Islet precursor cell (in vitro differentiated cells): ENCODE measurements at regions not wholly inside any gene's neighbourhood (a gene's known extent, or its start where the extent isn't known, plus 50 kb on each side); places are given as distances from the start of the nearest gene placed in this dataset.

Experiments
- DNase-seq: peaks from one replicate; pipeline ENCODE4 v3.0.0-alpha.2; 2018

DNA sequence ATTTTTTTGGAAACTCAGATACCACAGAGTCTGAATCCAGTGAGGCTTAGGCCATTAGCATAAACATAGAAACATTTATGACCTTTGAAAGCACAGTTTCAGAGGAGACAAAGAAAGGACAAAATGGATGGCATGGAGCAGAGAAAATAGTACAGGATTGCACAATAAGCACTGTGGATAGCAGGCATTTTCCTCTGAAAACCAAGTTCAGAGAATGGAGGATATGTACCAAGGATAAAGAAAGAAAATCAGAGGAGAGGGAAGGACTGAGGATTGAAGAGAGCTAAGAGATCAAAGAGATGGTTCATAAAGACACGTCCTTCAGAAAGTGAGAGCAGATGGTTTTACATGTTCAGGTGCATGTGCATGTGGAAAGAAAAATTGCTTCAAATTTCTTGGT is 707.2 kb upstream of the CELF2 start:
- DNase-seq, result no peak

DNA sequence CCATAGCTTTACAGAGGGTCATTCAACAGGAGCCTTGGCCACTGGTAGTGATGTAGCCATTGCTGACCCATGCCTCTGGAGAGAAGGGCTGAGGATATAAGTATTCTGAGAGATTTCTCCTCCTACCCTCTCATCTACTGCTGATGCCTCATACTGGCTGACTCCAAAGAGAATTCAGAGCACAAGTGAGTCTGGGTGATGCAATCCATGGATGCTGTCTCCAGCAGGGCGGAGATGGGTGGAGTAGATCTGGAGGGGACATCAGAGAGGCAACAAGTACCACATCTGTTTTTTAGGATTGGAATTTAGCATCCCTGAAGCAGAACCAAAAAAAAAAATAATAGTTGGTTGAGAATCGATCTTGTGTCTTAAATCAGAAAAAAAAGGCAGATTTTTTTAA is 705.7 kb upstream of the CELF2 start:
- no peak for DNase-seq

DNA sequence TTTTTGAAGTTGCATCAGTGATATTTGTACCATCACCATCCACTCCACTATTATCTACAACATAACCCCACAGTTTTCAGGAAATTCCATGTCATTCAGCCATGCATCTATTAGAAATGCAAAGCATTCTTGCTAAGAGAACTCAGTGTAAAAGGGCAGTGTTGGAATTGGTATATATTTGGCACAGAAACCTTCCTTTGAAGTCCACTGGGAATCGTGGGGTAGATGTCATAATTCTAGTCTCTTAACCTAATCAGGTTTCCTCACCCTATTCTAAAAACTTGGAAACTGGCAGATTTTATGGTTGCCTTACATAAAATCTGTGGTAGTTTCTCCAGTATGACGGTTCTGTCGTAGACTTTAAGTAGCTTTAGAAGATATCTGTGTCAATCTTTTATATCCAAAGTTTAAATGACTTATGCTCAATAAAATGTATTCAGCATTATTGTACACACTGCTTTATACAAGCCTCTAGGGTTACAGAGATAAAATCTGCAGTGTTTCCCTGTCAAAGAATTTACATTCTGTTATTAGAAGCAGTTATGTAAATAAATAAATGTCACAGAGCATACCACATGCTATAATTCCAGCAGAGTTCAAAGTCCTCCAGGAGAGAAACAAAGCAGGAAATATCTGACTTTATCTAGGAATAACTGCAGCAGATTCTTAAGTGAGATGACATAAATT is 704.4 kb upstream of the CELF2 start:
- DNase-seq, result no peak

DNA sequence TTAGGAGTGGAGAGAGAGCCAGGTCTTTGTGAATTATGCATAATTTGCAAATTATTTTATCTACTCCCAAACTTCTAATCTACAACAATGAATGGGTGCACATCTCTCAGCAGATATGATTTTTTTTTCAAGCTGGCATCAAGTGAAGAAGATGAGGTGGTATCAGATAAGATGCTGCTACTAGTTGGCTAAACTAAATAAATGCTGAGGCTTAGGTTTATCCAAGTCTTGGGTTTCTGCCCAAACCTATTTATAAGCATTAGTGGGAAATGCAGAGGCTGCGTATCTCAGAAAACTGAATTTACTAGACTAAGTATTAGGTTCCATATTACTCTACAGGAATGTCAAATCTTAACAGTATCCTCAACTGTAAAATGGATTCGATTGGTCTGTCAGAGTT is 703.0 kb upstream of the CELF2 start:
- DNase-seq, result no peak

DNA sequence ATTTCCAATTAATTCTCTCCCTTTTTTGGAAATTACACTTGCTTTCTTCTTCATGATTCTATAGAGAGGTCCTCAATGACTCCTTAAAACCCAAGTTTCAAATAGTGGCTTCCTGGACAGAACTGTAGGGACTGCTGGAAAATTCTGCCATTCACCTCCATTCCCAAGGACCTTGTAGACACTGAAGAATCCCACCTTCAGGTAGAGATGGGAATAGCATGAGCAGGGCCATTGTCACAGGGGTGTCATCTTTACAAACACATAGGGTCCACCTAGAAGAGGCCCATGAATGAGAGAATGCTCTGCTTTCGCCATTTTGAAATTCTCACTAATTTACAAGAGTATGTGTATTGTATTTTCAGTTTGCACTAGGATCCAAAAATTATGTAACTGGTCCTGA is 701.7 kb upstream of the CELF2 start:
- no peak for DNase-seq

DNA sequence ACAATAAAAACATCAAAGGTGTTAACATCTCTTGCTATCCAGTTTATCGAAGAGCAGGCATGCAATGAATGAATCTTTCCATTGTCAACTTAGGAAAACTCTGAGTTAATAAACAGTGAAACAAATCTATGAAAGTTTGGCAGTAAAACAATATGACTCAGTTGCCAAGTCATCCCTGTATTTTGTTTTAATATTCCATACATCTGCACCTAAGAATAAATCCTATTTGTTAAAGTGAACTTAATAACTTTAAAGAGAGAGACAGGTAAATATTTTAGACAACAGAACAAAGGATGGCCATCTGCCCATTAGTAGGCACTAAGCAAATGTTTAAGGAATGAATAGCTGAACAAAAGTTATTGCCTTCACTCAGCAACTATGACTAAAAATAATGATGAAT is 700.5 kb upstream of the CELF2 start:
- no peak for DNase-seq

DNA sequence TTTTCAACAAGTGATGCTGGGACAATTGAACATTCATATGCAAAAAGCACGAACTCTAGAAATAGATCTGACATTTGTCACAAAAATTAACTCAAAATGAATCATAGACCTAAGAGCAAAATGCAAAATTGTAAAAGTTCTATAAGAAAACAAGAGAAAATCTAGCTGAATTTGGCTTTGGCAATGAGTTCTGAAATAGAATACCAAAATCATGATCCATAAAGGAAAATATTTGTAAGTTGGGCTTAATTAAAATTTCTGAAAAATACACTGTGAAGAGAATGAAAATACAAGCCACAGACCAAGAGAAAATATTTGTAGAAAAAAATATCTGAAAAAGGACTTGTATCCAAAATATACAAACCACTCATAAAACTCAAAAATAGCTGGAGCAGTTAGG is 698.8 kb upstream of the CELF2 start:
- no peak for DNase-seq

DNA sequence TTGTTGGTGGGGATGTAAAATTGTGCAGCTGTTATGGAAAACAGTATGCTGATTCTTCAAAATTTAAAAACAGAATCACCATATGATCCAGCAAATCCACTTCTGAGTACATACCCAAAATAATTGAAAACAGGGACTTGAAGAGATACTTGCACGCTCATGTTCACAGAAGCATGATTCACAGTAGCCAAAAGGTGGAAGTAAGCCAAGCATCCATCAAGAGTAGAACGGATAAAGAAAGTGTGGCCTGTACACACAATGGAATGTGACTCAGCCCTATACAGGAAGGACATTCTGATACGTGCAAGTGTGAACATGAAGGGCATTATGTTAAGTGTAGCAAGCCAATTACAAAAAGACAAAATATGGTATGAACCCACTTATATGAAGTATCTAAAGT is 696.7 kb upstream of the CELF2 start:
- DNase-seq, result no peak

DNA sequence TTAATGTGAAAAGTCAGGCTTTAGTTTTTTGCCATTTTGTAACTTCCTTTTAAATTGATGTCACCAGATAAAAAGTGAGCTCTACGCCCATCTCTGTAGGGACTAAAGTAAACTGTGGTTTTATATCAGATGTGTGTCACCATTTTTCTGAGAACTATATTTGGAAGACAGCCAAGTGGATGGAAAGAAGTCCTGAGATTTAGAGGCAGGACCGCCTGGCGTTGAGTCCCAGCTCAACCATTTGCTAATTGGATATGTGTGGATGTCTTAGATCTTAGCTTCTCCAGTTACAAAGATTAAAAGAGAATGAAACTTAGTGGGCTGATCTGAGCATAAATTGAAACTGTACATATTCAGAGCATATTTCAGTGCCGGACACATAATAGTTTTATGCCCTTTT is 691.6 kb upstream of the CELF2 start:
- DNase-seq, result no peak

DNA sequence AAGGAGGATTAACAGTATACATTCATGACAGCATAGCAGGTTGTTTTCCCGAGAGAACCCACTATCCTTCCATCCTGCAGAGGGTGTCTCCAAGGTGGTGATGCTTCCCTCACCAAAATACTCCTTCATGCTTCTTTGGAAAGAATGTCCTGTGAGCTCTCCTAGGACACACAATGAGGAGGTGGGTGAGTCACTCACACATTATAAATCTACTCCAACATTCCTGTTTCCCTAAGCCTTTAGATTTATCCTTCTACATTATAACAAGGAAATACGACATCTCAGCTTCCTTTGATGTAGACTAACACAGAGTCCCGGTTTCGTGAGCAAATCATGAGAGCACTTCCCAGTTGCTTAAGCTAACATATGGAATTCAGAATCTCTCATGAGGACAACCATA is 689.7 kb upstream of the CELF2 start:
- no peak for DNase-seq

DNA sequence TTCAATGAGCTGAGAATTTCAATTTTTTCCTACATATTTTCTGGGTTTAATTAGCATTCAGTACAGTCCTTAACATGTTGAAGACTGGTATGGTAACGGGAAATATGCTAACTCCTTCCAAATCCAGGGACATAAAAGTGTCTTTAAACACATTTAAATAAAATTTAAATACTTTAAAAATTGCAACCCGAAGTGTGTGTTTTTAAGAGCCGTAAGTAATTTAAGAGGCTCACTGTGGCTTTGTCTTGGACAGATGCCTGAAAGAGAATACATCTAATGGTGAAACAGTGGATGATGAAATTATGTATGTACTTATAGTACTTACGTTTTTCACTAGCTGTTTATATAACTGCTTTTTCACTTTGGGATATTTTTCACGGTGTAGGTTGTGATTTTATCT is 687.3 kb upstream of the CELF2 start:
- no peak for DNase-seq

DNA sequence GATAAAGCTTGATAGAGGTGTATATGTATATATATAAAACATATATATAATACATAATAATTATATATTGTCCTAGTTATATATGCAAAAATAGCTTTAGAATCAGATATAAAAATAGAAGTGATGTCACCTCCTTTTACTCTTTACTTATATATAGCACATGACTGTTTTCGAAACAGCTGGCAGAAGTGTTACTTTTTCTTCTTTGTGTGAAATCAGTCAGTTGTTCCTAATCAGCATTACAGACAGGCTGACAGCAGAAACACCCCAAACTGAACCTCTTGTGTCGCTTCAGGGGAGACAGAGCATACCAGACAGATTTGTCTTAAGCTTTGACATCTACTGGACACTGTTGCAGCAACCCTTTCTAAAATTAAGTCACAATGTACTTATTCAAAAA is 684.9 kb upstream of the CELF2 start:
- DNase-seq, result no peak

DNA sequence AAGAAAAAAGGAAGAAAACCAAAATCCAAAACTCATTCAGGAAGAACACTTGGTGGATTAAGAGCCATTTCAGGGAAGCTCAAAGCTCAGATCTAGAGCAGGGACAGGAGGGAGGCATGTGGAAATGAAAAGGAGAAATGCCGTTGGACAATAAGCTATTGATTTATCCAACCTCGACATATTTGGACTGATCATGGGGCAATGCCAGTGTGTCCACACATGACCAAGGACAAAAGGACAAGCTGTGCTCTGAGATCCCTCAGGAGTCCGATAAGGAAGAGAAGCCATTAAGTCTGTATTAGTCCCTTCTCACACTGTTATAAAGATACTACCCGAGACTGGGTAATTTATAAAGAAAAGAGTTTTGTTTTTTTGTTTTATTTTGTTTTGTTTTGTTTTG is 684.0 kb upstream of the CELF2 start:
- no peak for DNase-seq

DNA sequence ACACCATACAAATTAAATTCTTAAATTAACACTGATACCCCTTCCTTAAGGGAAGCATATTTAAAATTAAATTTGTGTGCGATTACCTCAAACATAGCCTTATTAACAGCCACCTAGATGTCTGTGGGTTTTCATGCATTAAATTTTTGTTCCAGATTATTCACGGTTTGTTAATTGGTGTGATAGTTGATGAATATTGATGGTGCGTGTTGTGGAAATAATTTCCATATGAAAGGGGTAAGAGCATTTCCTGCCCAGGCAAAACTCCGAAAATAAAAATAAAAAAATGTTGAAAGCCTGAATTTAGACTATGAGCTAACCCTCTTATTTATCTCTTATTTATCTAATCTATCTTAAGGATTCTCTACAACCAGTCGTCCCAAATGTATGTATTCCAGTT is 679.3 kb upstream of the CELF2 start:
- DNase-seq, result no peak

DNA sequence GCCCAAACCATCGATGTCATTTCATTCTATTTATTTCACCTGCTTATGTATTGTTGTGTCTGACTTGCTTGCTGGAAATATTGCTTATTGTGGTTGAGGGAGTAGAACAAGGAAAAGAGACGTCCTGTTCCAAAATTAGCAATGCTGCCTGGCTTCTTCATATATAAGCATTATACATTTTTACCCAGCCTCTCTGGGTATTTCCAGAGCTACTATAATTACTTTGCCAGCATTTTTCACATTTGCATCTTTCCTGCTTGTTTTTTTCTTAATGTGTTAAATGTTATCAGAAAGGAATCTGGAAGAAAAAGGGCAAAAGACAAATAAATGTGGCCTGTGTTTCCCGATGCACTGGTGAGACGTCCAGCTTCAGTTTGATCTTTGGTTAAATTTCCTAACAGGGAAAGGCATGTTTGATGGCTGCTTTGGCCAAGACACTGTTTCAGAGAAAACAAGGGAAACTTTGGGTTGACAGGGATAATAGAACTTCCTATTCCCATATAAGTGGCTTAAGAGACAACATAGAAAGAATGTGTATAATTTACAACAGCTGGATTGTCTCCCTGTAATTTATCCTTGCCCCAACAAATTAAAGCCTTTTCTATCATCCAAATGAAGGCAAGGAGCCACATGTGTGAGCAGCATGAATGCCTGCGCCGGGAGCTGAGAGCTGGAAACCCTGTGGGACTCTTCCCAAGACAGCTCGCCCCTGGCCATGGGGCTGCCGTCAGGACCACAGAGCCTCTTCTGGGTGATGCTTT is 671.1 kb upstream of the CELF2 start:
- DNase-seq, result no peak

DNA sequence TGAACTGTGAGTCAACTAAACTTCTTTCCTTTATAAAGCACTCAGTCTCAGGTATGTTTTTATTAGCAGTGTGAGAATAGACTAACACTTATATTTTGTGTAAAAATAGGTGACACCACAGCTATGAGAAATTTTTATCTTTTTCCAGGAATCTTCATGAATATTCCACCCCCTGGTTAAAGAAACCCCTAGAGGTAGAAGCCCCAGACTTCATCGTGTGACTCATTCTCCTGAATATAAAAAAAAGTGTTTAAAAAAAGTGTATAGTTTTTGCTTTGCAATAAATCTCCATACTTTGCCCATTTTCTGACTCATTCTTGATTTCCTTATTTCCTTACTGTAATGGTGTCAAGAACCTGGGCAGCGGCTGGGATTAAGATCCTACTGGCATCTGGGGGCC is 667.6 kb upstream of the CELF2 start:
- DNase-seq, result no peak

DNA sequence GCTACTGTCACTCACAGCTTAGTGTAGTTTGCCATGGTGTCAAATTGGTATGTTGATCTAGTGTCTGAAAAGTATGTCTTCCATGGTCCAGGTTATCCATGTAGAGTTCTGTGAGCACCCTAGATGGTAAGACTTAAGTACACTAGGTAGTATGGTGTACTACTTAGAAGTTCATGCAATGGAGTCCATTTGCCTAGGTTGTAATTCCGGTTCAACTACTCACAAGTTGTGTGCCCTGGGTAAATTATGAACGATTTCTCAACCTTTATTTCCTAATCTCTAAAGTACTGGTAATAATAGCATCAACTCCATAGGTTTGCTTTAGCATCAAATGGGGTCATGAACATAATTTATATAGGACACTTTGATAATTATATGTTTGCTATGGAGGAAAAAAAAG is 666.2 kb upstream of the CELF2 start:
- DNase-seq, result no peak

DNA sequence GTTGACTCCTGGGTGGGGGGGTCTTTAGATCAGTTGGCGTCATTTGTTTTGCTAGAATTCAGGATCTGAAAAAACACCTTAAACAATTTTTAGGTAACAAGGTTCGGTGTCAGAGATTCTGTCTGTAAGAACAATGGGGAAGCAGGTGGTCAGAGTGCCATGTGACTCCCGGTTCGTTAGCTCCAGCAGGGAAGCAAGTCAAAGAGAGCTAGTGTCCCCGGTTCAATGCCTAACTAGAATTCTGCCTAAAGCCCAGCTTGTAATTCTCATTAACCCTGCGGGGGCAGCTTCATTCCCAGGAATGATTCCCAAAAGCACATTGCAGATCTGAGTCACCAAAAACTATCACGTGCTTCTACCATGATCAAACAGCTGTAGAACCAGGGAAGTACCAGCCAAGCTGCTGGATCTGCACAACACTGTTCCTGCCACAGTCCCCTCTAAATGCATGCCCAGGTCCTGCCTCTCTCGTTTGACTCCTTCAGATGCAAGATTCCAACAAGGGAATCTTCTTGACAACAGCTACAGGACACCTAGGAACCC is 664.3 kb upstream of the CELF2 start:
- no peak for DNase-seq

DNA sequence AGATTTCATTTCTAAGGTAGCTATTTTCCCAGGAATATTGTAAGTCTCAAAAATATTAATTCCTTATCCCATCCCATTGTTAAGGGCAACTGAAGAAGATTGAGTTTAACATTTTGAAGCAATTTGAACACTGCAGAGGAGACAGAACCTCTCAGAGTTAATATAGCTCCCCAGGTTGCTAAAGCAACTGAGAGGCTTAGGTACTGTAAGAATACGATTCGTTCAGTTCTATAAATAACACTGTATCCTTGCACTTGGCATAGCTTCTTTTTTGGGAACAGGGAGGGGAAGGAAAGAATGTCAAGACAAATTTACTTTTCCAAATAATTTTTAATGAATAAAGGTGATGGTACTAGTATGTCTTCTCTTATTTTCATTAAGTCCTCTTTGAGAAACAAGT is 658.4 kb upstream of the CELF2 start:
- no peak for DNase-seq

DNA sequence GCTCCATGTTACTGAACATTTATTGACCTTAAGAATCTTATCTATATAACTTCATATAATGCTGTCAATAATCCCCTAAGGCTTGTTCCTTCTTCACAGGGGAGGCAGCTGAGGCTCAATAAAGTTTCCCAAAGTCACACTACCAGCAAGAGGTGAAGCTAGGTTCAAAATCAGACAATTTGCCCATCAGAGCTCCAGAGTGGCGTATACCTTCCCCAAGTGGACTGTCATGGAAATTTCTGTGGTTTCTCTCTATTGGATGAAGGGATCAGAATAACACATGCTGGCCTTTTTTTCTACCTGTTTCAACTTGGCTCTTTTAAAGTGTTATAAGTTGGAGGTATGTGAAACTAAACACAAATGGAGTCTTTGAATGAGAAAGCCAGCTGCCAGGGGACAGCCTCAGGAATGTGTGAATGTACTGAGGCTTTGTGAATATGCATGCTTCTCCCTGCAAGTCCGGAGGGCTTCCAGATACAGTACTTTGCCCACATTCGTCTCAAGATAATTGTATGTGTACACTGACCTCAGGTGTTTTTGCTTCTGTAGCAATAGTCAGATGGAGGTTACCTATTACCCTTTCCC is 656.3 kb upstream of the CELF2 start:
- no peak for DNase-seq

DNA sequence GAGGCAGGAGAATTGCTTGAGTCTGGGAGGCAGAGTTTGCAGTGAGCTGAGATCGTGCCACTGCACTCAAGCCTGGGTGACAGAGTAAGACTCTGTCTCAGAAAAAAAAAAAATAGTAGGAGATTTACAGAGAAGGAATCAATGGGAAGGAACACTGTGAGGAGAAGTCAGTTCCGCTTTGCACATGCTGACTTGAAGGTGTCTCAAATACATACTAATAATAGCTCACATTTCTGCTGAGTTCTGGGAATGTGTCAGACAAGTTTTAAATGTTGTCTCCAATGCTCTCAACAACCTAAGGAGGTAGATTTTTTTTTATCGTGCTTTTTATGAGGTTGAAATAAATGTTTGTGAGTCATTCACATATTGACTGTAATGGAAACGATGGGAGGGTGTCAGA is 654.9 kb upstream of the CELF2 start:
- no peak for DNase-seq

DNA sequence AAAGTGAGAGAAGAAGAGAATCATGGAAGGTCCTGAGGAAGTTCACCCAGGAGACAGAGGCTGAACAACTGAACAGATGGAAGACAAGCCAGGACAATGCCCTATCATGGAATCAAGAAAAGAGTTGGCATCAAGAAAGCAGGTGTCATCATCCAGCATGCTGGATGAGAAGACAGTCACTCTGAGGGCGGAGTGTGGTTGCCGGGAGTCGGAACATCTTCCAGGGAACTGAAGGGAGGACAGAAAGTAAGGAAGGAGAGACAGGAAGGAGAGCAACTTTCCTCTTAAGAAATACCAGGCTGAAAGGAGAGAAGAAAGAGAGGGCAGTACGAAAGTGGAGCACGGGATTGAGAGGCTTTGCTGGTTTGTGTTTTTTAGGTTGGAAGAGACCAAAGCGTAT is 654.5 kb upstream of the CELF2 start:
- DNase-seq, result no peak

DNA sequence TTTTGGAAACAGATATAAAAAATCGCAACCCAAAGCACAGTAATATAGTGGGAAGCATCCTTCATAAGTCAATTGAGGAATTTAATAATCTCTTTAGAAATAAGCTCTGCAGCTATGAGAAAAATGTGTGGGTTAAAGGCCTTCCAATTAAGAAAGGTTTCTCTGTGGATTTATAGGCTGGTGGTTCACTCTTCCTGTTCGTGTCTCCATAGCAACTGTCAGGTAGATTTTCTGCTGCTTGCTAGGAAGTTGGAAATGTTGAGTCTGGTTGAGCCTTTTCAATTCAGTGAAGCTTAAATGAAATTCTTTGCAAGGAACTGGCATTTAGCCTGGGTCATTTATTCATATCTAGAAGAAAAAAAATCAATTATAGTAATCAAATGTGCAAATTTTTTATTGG is 652.8 kb upstream of the CELF2 start:
- no peak for DNase-seq

DNA sequence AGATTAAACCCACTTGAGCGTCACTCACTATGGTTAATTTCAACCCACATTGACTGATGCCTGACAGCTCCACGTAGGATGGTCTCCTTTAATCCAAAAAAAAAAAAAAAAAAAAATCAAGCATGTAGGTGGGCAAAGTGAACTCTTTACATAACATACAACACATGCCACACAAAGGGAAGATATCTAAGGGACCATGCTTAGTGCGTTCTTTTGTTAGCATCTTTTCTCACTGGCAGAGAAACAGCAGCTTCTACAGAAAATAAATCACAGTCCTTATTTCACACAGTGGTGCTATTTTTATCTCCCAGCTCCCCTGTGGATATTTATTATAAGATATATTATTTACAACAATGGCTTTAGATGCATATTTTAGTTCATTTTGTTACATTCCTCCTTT is 652.0 kb upstream of the CELF2 start:
- no peak for DNase-seq
